H1 (cell line): ENCODE measurements at regions not wholly inside any gene's neighbourhood (a gene's known extent, or its start where the extent isn't known, plus 50 kb on each side); places are given as distances from the start of the nearest gene placed in this dataset.

Experiments used
- CTCF ChIA-PET: fragments of 300-600 bp; sonication (Branson Sonifier 250); formaldehyde crosslinking; loops from one replicate; lab custom pipeline; 2021; ENCODE audit not compliant: partially characterized antibody; lab: Charles Lee
- POLR2A ChIA-PET: fragments of 300-600 bp; sonication (Branson Sonifier 250); formaldehyde crosslinking; loops from one replicate; lab custom pipeline; 2021; ENCODE audit warnings: inconsistent platforms; ENCODE audit not compliant: partially characterized antibody; lab: Charles Lee
- DNase-seq, 2 experiments: peaks; one replicate each; pipeline versions ENCODE4 v3.0.0 to v3.0.0-alpha.2; 2010 to 2022; ENCODE audit warnings: low spot score in 2 of 2, low read depth in 1 of 2, mixed read lengths in 1 of 2
- FAIRE-seq: peaks from 2 replicates; lab custom pipeline; 2011; peaks lifted over from hg19 to GRCh38; lab: Jason Lieb, UNC
- H2AFZ ChIP-seq: 2 replicates; pipeline ENCODE4 v1.8.1; 2012; ENCODE audit warnings: low read length, inconsistent platforms
- H2AK5ac ChIP-seq: 2 replicates; pipeline ENCODE4 v1.6.1; 2013; ENCODE audit warnings: low read depth, low read length
- H2BK120ac ChIP-seq: replicated peaks from 2 replicates; pipeline ENCODE3; 2013; ENCODE audit warnings: low read depth, low read length, inconsistent platforms
- H2BK12ac ChIP-seq: 2 replicates; pipeline ENCODE4 v1.6.1; 2013; ENCODE audit warnings: low read depth, low read length
- H2BK15ac ChIP-seq: 2 replicates; pipeline ENCODE4 v1.6.1; 2013; ENCODE audit warnings: low read length
- H2BK20ac ChIP-seq: 2 replicates; pipeline ENCODE4 v1.6.1; 2013; ENCODE audit warnings: low read length
- H2BK5ac ChIP-seq: 2 replicates; pipeline ENCODE4 v1.6.1; 2013; ENCODE audit warnings: low read depth, low read length
- H3K14ac ChIP-seq: 2 replicates; pipeline ENCODE4 v1.6.1; 2013; ENCODE audit warnings: inconsistent platforms; ENCODE audit not compliant: insufficient read length
- H3K18ac ChIP-seq: 2 replicates; pipeline ENCODE4 v1.6.1; 2013; ENCODE audit warnings: low read length; ENCODE audit errors: extremely low read depth
- H3K23ac ChIP-seq: 2 replicates; pipeline ENCODE4 v1.6.1; 2013; ENCODE audit warnings: inconsistent platforms; ENCODE audit not compliant: insufficient read length
- H3K23me2 ChIP-seq: 2 replicates; pipeline ENCODE4 v1.6.1; 2013; ENCODE audit warnings: low read depth, low read length
- H3K27ac ChIP-seq: 2 replicates; pipeline ENCODE4 v1.6.1; 2011; ENCODE audit warnings: low read depth, low read length, inconsistent platforms
- H3K27me3 ChIP-seq, 4 experiments: replicated peaks in 1 of 4; 1 replicate in 1 of 4; 2 replicates in 3 of 4; pipeline versions ENCODE4 v1.6.1 to v1.8.1; 2011 to 2013; ENCODE audit warnings: low read length in 3 of 4, mild to moderate bottlenecking in 3 of 4, inconsistent platforms in 2 of 4, mixed read lengths in 2 of 4, moderate library complexity in 1 of 4; ENCODE audit not compliant: control insufficient read depth in 3 of 4, insufficient read depth in 3 of 4; ENCODE audit errors: extremely low read depth in 1 of 4
- H3K36me3 ChIP-seq, 4 experiments: 2 replicates each; pipeline versions ENCODE4 v1.6.1 to v1.8.1; 2011 to 2013; ENCODE audit warnings: mild to moderate bottlenecking in 4 of 4, low read length in 3 of 4, moderate library complexity in 2 of 4, control low read depth in 1 of 4, inconsistent platforms in 1 of 4; ENCODE audit not compliant: insufficient read depth in 4 of 4, control insufficient read depth in 2 of 4
- H3K4ac ChIP-seq: replicated peaks from 2 replicates; pipeline ENCODE3; 2013; ENCODE audit warnings: low read length, low read depth, mixed read lengths, inconsistent platforms; ENCODE audit not compliant: insufficient read length
- H3K4me1 ChIP-seq, 4 experiments: replicated peaks in 1 of 4; 1 replicate in 1 of 4; 2 replicates in 3 of 4; pipeline versions ENCODE4 v1.6.1 to v1.8.1; 2011 to 2013; ENCODE audit warnings: low read length in 3 of 4, inconsistent platforms in 2 of 4, mixed read lengths in 1 of 4; ENCODE audit not compliant: insufficient read depth in 4 of 4, control insufficient read depth in 3 of 4
- H3K4me2 ChIP-seq, 2 experiments: 2 replicates each; pipeline versions ENCODE4 v1.6.1 to v1.8.1; 2011 to 2013; ENCODE audit warnings: low read depth in 2 of 2, low read length in 2 of 2, control low read depth in 1 of 2, inconsistent platforms in 1 of 2, mild to moderate bottlenecking in 1 of 2; ENCODE audit not compliant: insufficient read depth in 1 of 2
- H3K4me3 ChIP-seq, 4 experiments: fragments of 200-600, 300-600 bp in 1 of 4; sonication (generic), shearing (Covaris generic), sonication (Bioruptor Twin) in 1 of 4; 2 replicates each; pipeline versions ENCODE4 v1.5.1 to v1.8.1; 2011 to 2016; ENCODE audit warnings: low read length in 4 of 4, low read depth in 3 of 4, control low read depth in 2 of 4, inconsistent platforms in 2 of 4, mild to moderate bottlenecking in 2 of 4, mixed read lengths in 1 of 4, moderate library complexity in 1 of 4; ENCODE audit not compliant: insufficient read depth in 2 of 4; ENCODE audit errors: extremely low read depth in 1 of 4
- H3K56ac ChIP-seq: replicated peaks from 2 replicates; pipeline ENCODE3; 2013; ENCODE audit warnings: low read depth, mild to moderate bottlenecking, mixed read lengths, low read length, inconsistent platforms; ENCODE audit not compliant: insufficient read length
- H3K79me1 ChIP-seq: 2 replicates; pipeline ENCODE4 v1.6.1; 2013; ENCODE audit warnings: low read depth, low read length, control low read depth
- H3K79me2 ChIP-seq, 2 experiments: 2 replicates each; pipeline versions ENCODE4 v1.6.1 to v1.8.1; 2012 to 2013; ENCODE audit warnings: low read length in 2 of 2, mild to moderate bottlenecking in 2 of 2, inconsistent platforms in 1 of 2; ENCODE audit not compliant: insufficient read depth in 2 of 2, control insufficient read depth in 1 of 2
- H3K9ac ChIP-seq, 4 experiments: replicated peaks in 1 of 4; 1 replicate in 1 of 4; 2 replicates in 3 of 4; pipeline versions ENCODE4 v1.6.1 to v1.8.1; 2011 to 2013; ENCODE audit warnings: low read depth in 3 of 4, low read length in 3 of 4, control low read depth in 2 of 4, mild to moderate bottlenecking in 2 of 4, moderate library complexity in 2 of 4, inconsistent platforms in 1 of 4; ENCODE audit errors: extremely low read depth in 1 of 4
- H3K9me3 ChIP-seq, 2 experiments: 2 replicates each; pipeline versions ENCODE4 v1.6.1 to v1.8.1; 2012 to 2013; ENCODE audit warnings: mild to moderate bottlenecking in 2 of 2, moderate library complexity in 2 of 2, control low read depth in 1 of 2, inconsistent platforms in 1 of 2, low read depth in 1 of 2, low read length in 1 of 2, mixed read lengths in 1 of 2; ENCODE audit not compliant: insufficient read depth in 2 of 2
- H4K20me1 ChIP-seq, 2 experiments: replicated peaks in 1 of 2; 2 replicates each; pipeline versions ENCODE3 to v1.8.1; 2011 to 2013; ENCODE audit warnings: inconsistent platforms in 2 of 2, low read length in 2 of 2, mild to moderate bottlenecking in 1 of 2; ENCODE audit not compliant: insufficient read depth in 2 of 2, control insufficient read depth in 1 of 2
- H4K5ac ChIP-seq: 2 replicates; pipeline ENCODE4 v1.6.1; 2013; ENCODE audit warnings: low read length, low read depth, mixed read lengths, inconsistent platforms; ENCODE audit not compliant: insufficient read length
- H4K8ac ChIP-seq: 2 replicates; pipeline ENCODE4 v1.8.0; 2013; ENCODE audit warnings: mild to moderate bottlenecking, moderate library complexity, low read length, inconsistent platforms; ENCODE audit not compliant: insufficient read depth; ENCODE audit errors: extremely low read depth
- H4K91ac ChIP-seq: replicated peaks from 2 replicates; pipeline ENCODE3; 2013; ENCODE audit warnings: low read length, mixed read lengths, inconsistent platforms; ENCODE audit not compliant: insufficient read length
- CHD1 ChIP-seq: IDR thresholded peaks from 2 replicates; pipeline ENCODE4 v1.6.1; 2012; ENCODE audit warnings: low read depth, low read length, improper control_type of control experiment
- CREB1 ChIP-seq: IDR thresholded peaks from 2 replicates; pipeline ENCODE4 v1.6.1; 2012; ENCODE audit warnings: inconsistent platforms
- CTCF ChIP-seq, 3 experiments: IDR thresholded peaks; 1 replicate in 2 of 3; 2 replicates in 1 of 3; pipeline versions ENCODE4 v1.5.1 to v1.6.1; 2011; ENCODE audit warnings: low read length in 3 of 3, mild to moderate bottlenecking in 3 of 3, inconsistent platforms in 2 of 3, low read depth in 1 of 3, moderate library complexity in 1 of 3; ENCODE audit not compliant: insufficient read depth in 1 of 3; ENCODE audit errors: control extremely low read depth in 1 of 3
- FOSL1 ChIP-seq: IDR thresholded peaks from 2 replicates; pipeline ENCODE4 v1.6.1; 2011; ENCODE audit warnings: mild to moderate bottlenecking, low read depth, low read length, moderate library complexity; ENCODE audit not compliant: insufficient read depth
- RAD21 ChIP-seq, 2 experiments: IDR thresholded peaks in 1 of 2; conservative IDR thresholded peaks in 1 of 2; 2 replicates each; pipeline ENCODE4 v1.6.1; 2011; ENCODE audit warnings: low read depth in 2 of 2, low read length in 2 of 2, improper control_type of control experiment in 1 of 2, inconsistent platforms in 1 of 2, mild to moderate bottlenecking in 1 of 2, moderate library complexity in 1 of 2
- RFX5 ChIP-seq: IDR thresholded peaks from 2 replicates; pipeline ENCODE4 v1.6.1; 2011; ENCODE audit warnings: low read depth, low read length, improper control_type of control experiment, borderline replicate concordance
- SP2 ChIP-seq: IDR thresholded peaks from 2 replicates; pipeline ENCODE4 v1.6.1; 2012; ENCODE audit warnings: mild to moderate bottlenecking, low read length, inconsistent platforms
- SP4 ChIP-seq: IDR thresholded peaks from 2 replicates; pipeline ENCODE4 v1.6.1; 2012; ENCODE audit warnings: low read length, inconsistent platforms
- TCF12 ChIP-seq: IDR thresholded peaks from 2 replicates; pipeline ENCODE4 v1.6.1; 2011; ENCODE audit warnings: low read depth, mild to moderate bottlenecking, low read length
- TEAD4 ChIP-seq: IDR thresholded peaks from 2 replicates; pipeline ENCODE4 v1.6.1; 2012; ENCODE audit warnings: low read depth, low read length, inconsistent platforms, mixed read lengths
- WGBS, 2 experiments: shearing (Covaris generic) in 1 of 2; methylation state at CpG; one replicate each; pipeline versions ENCODE4 v1.1.6 to v1.1.7; 2013 to 2015; ENCODE audit warnings: low lambda C conversion rate in 2 of 2, mixed read lengths in 2 of 2, inconsistent platforms in 1 of 2, low coverage in 1 of 2, missing lambda C conversion rate in 1 of 2; ENCODE audit not compliant: insufficient replicate concordance in 2 of 2, insufficient coverage in 1 of 2, insufficient read length in 1 of 2; ENCODE audit errors: extremely low coverage in 1 of 2, missing lambda C conversion rate in 1 of 2; 5-methylcytosine and 5-hydroxymethylcytosine counted together
- TF ChIP-seq, protein P1 (sequence below): IDR thresholded peaks from 2 replicates; pipeline ENCODE4 v1.6.1; 2012; ENCODE audit warnings: inconsistent platforms

DNA sequence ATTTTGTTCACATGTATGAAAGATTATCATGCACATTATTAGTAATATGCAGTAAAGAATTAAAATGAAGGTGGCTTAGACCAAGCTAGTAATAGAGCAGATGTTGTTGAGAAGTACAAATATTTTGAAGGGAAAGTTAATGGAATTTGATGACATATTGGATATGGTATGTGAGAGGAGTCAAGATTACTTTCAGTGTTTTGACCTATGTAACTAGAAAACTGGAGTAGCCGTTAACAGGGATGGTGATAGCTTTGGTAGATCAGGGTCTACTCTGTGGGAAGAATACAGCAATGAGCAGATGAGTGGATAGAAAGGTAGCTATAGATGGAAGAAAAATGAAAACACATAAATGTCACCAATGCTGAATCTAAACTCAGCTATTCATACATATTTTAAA, 163.2 kb upstream of the LRRC7 start:
- Histone ChIP-seq H4K5ac (no peak overlapping the region), H4K20me1 (no peaks in the 10 kb centered on the region), H3K9me3 (no peaks in the 10 kb centered on the region)
- no peak for FAIRE-seq
- TF ChIP-seq TCF12 (no peak), SP4 (no peak), RAD21 (IDR thresholded peaks at IDR 0.05 in 1 of 2, conservative IDR thresholded peaks at IDR 0.05 in 1 of 2; ENCODE audit: low read depth in 2 of 2, low read length in 2 of 2) (no peak), CHD1 (no peak), CREB1 (no peak), FOSL1 (no peak), RFX5 (no peak), TEAD4 (no peak), SP2 (no peak), CTCF (IDR thresholded peaks at IDR 0.05; ENCODE audit: control extremely low read depth in 1 of 3, insufficient read depth in 1 of 3, low read depth in 1 of 3, low read length in 3 of 3) (no peak)
- TF ChIP-seq, protein P1, sequence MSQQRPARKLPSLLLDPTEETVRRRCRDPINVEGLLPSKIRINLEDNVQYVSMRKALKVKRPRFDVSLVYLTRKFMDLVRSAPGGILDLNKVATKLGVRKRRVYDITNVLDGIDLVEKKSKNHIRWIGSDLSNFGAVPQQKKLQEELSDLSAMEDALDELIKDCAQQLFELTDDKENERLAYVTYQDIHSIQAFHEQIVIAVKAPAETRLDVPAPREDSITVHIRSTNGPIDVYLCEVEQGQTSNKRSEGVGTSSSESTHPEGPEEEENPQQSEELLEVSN: no peak
- TF ChIP-seq, all 59 proteins: peak for 0
- no peak overlapping the region for H2BK15ac ChIP-seq
- H3K27me3 ChIP-seq: no peaks in the 10 kb centered on the region
- H3K36me3 ChIP-seq: no peaks in the 10 kb centered on the region
- CTCF ChIA-PET: no interaction called here
- no peak overlapping the region for H3K4me2 ChIP-seq
- H2BK12ac ChIP-seq: no peak overlapping the region
- H4K91ac ChIP-seq: no peak overlapping the region
- H2AK5ac ChIP-seq: no peak overlapping the region
- no peak overlapping the region for H2BK120ac ChIP-seq
- H3K79me1 ChIP-seq: no peaks in the 10 kb centered on the region
- H3K14ac ChIP-seq: no peak overlapping the region
- no peak overlapping the region for H3K56ac ChIP-seq
- H3K27ac ChIP-seq: no peak overlapping the region
- POLR2A ChIA-PET: no interaction called here
- no peak overlapping the region for H3K23ac ChIP-seq
- H3K4me3 ChIP-seq: no peak overlapping the region
- no peak overlapping the region for H2BK20ac ChIP-seq
- H4K8ac ChIP-seq: no peak overlapping the region
- no peak overlapping the region for H2BK5ac ChIP-seq
- 93% methylated on average over 1 of the region's 1 CpG; no CpG with 5 or more reads in 1 of the 2 experiments for whole genome bisulfite sequencing, 2 experiments
- no peak overlapping the region for H3K4ac ChIP-seq
- no peaks in the 10 kb centered on the region for H3K23me2 ChIP-seq
- no peak overlapping the region for H3K18ac ChIP-seq
- no peak overlapping the region for H2AFZ ChIP-seq
- no peak overlapping the region for H3K9ac ChIP-seq
- 0 out of 7 replicates have a peak, but pooled peaks cover 0 to 2% (median 0%) of the 10 kb centered on the region in 4 experiments for H3K4me1 ChIP-seq
- no peak for DNase-seq
- H3K79me2 ChIP-seq: no peaks in the 10 kb centered on the region
